ENCODE measurements at regions not wholly inside any gene's neighbourhood (a gene's known extent, or its start where the extent isn't known, plus 50 kb on each side); places are given as distances from the start of the nearest gene placed in this dataset.
A peak's percentile ranks its signal among the peaks of the same experiment; 100 is the strongest.

GRCh38 chr7:26438078-26438477 lies 146.4 kb downstream of the SNX10 start:
- Histone ChIP-seq H2BK15ac (ENCODE audit: low read length) (no peak overlapping the region), H3K36me3 (ENCODE audit: control insufficient read depth in 2 of 4, insufficient read depth in 4 of 4, low read length in 3 of 4) (no peaks in the 10 kb centered on the region), H3K4ac (replicated peaks; ENCODE audit: insufficient read length, low read depth, low read length) (no peak overlapping the region), H4K5ac (ENCODE audit: insufficient read length, low read depth, low read length) (no peak overlapping the region), H4K20me1 (replicated peaks in 1 of 2; ENCODE audit: control insufficient read depth in 1 of 2, insufficient read depth in 2 of 2, low read length in 2 of 2) (no peaks in the 10 kb centered on the region), H3K23ac (ENCODE audit: insufficient read length) (no peak overlapping the region), H3K27me3 (replicated peaks in 1 of 4; ENCODE audit: control insufficient read depth in 3 of 4, extremely low read depth in 1 of 4, insufficient read depth in 3 of 4, low read length in 3 of 4) (no peaks in the 10 kb centered on the region), H4K8ac (ENCODE audit: extremely low read depth, insufficient read depth, low read length) (no peak overlapping the region), H2BK20ac (ENCODE audit: low read length) (no peak overlapping the region), H2AK5ac (ENCODE audit: low read depth, low read length) (no peak overlapping the region), H3K79me2 (ENCODE audit: control insufficient read depth in 1 of 2, insufficient read depth in 2 of 2, low read length in 2 of 2) (no peaks in the 10 kb centered on the region), H3K23me2 (ENCODE audit: low read depth, low read length) (no peaks in the 10 kb centered on the region; the same call in 1 of the 2 replicates), H3K14ac (ENCODE audit: insufficient read length) (no peak overlapping the region), H3K18ac (ENCODE audit: extremely low read depth, low read length) (no peak overlapping the region), H3K4me2 (ENCODE audit: insufficient read depth in 1 of 2, low read depth in 2 of 2, low read length in 2 of 2) (no peak overlapping the region), H3K4me3 (ENCODE audit: extremely low read depth in 1 of 4, insufficient read depth in 2 of 4, low read depth in 3 of 4, low read length in 4 of 4) (no peak overlapping the region), H2BK120ac (replicated peaks; ENCODE audit: low read depth, low read length) (no peak overlapping the region), H2BK5ac (ENCODE audit: low read depth, low read length) (no peak overlapping the region), H3K9me3 (ENCODE audit: insufficient read depth in 2 of 2, low read depth in 1 of 2, low read length in 1 of 2) (no peaks in the 10 kb centered on the region), H3K56ac (replicated peaks; ENCODE audit: insufficient read length, low read depth, low read length) (no peak overlapping the region), H3K27ac (ENCODE audit: low read depth, low read length) (no peak overlapping the region), H2BK12ac (ENCODE audit: low read depth, low read length) (no peak overlapping the region), H2AFZ (ENCODE audit: low read length) (no peak overlapping the region), H4K91ac (replicated peaks; ENCODE audit: insufficient read length, low read length) (no peak overlapping the region), H3K9ac (replicated peaks in 1 of 4; ENCODE audit: extremely low read depth in 1 of 4, low read depth in 3 of 4, low read length in 3 of 4) (no peak overlapping the region), H3K79me1 (ENCODE audit: low read depth, low read length) (no peaks in the 10 kb centered on the region), H3K4me1 (replicated peaks in 1 of 4; ENCODE audit: control insufficient read depth in 3 of 4, insufficient read depth in 4 of 4, low read length in 3 of 4) (peaks cover 5 to 8% (median 5%) of the 10 kb centered on the region in 4 experiments; a peak in 3 of 7 replicates)
- CTCF ChIA-PET (ENCODE audit: partially characterized antibody): interaction anchor here (0.6 to 1.4 kb wide), 2 partner anchors 9 to 42 kb away, joined by 3 read pairs; no protein-coding TSS in a partner anchor
- TF ChIP-seq EP300 (IDR thresholded peaks at IDR 0.05; ENCODE audit: borderline replicate concordance in 1 of 2, low read depth in 2 of 2, low read length in 2 of 2): no peak
- peak; percentile 44; the same call in 1 of the 2 replicates for TF ChIP-seq MAFK (IDR thresholded peaks at IDR 0.05; ENCODE audit: low read depth, low read length)
- DNase-seq (ENCODE audit: low read depth in 1 of 2, low spot score in 2 of 2): no peak
- WGBS, 2 experiments (ENCODE audit: extremely low coverage in 1 of 2, insufficient coverage in 1 of 2, insufficient read length in 1 of 2, insufficient replicate concordance in 2 of 2, low coverage in 1 of 2, low lambda C conversion rate in 2 of 2, missing lambda C conversion rate in 1 of 2): 96% methylated on average over 1 of the region's 1 CpG; no CpG with 5 or more reads in 1 of the 2 experiments
- FAIRE-seq: no peak
- POLR2A ChIA-PET (ENCODE audit: partially characterized antibody): interaction anchor here (1.3 kb wide), 1 partner anchor 40 kb away, joined by 4 read pairs; no protein-coding TSS in a partner anchor
